DND-41 (cell line): ENCODE measurements at regions not wholly inside any gene's neighbourhood (a gene's known extent, or its start where the extent isn't known, plus 50 kb on each side); places are given as distances from the start of the nearest gene placed in this dataset.

Experiments used
- ATAC-seq: fragments of 200-7000 bp; cut with Tn5 transposase; 3 replicates; pipeline ENCODE4 v1.9.1; 2021; ENCODE audit warnings: low read depth; ENCODE audit not compliant: insufficient read depth
- DNase-seq: peaks from one replicate; pipeline ENCODE4 v3.0.0-alpha.2; 2020
- H2AFZ ChIP-seq: 2 replicates; pipeline ENCODE4 v1.6.0; 2012; ENCODE audit warnings: low read depth, low read length
- H3K27ac ChIP-seq: 2 replicates; pipeline ENCODE4 v1.5.1; 2012; ENCODE audit warnings: low read length, inconsistent platforms
- H3K27me3 ChIP-seq: fragments of 200-600 bp; sonication (generic); 2 replicates; pipeline ENCODE4 v1.6.0; 2012; ENCODE audit warnings: low read length, mild to moderate bottlenecking, inconsistent platforms; ENCODE audit not compliant: insufficient read depth, poor library complexity
- H3K36me3 ChIP-seq: 2 replicates; pipeline ENCODE4 v1.5.1; 2012; ENCODE audit warnings: low read length, inconsistent platforms; ENCODE audit not compliant: insufficient read depth
- H3K4me1 ChIP-seq: 2 replicates; pipeline ENCODE4 v1.5.1; 2012; ENCODE audit warnings: mild to moderate bottlenecking, low read length; ENCODE audit not compliant: insufficient read depth
- H3K4me2 ChIP-seq: 2 replicates; pipeline ENCODE4 v1.6.0; 2012; ENCODE audit warnings: mild to moderate bottlenecking, moderate library complexity, low read length, inconsistent platforms; ENCODE audit not compliant: insufficient read depth
- H3K4me3 ChIP-seq, 2 experiments: fragments of 200-600 bp in 1 of 2; shearing (Covaris generic) in 1 of 2; 2 replicates each; pipeline ENCODE4 v1.5.1; 2012 to 2016; ENCODE audit warnings: inconsistent platforms in 2 of 2, low read length in 2 of 2, mild to moderate bottlenecking in 2 of 2, low read depth in 1 of 2, moderate library complexity in 1 of 2
- H3K79me2 ChIP-seq: 2 replicates; pipeline ENCODE4 v1.6.0; 2012; ENCODE audit warnings: low read length, inconsistent platforms; ENCODE audit not compliant: insufficient read depth
- H3K9ac ChIP-seq: 2 replicates; pipeline ENCODE4 v1.6.0; 2012; ENCODE audit warnings: low read depth, mild to moderate bottlenecking, inconsistent platforms, low read length, moderate library complexity
- H3K9me3 ChIP-seq: 2 replicates; pipeline ENCODE4 v1.5.1; 2012; ENCODE audit warnings: low read length, moderate library complexity, mild to moderate bottlenecking, inconsistent platforms; ENCODE audit not compliant: insufficient read depth, severe bottlenecking
- H4K20me1 ChIP-seq: 2 replicates; pipeline ENCODE4 v1.6.0; 2012; ENCODE audit warnings: low read length; ENCODE audit not compliant: insufficient read depth
- CTCF ChIP-seq: IDR thresholded peaks from 2 replicates; pipeline ENCODE4 v1.5.1; 2012; ENCODE audit warnings: borderline replicate concordance, low read length, moderate library complexity, mild to moderate bottlenecking; ENCODE audit not compliant: poor library complexity, severe bottlenecking; ENCODE audit errors: extremely low read depth
- EZH2 ChIP-seq: IDR thresholded peaks from 3 replicates; pipeline ENCODE4 v1.6.1; 2012; ENCODE audit warnings: borderline replicate concordance, low read depth, mild to moderate bottlenecking, moderate library complexity, low read length, inconsistent platforms; ENCODE audit not compliant: severe bottlenecking

- Histone ChIP-seq H3K4me2 (no peak overlapping the region), H3K27me3 (no peaks in the 10 kb centered on the region), H3K79me2 (no peaks in the 10 kb centered on the region), H4K20me1 (no peaks in the 10 kb centered on the region), H3K27ac (no peak overlapping the region), H3K4me1 (no peaks in the 10 kb centered on the region), H3K9me3 (no peaks in the 10 kb centered on the region), H2AFZ (no peak overlapping the region), H3K9ac (no peak overlapping the region), H3K4me3 (no peak overlapping the region), H3K36me3 (no peaks in the 10 kb centered on the region)
- TF ChIP-seq EZH2 (no peak), CTCF (no peak)
- no peak for ATAC-seq
- no peak for DNase-seq
Measured at GRCh38 chr6:143613749-143614148, 64.0 kb upstream of the PHACTR2 start.

- H3K4me3 ChIP-seq = no peak overlapping the region
- no peak overlapping the region for H3K4me2 ChIP-seq
- no peaks in the 10 kb centered on the region for H3K9me3 ChIP-seq
- no peaks in the 10 kb centered on the region for H3K27me3 ChIP-seq
- H3K4me1 ChIP-seq = no peaks in the 10 kb centered on the region
- H3K36me3 ChIP-seq = no peaks in the 10 kb centered on the region
- no peaks in the 10 kb centered on the region for H4K20me1 ChIP-seq
- DNase-seq = no peak
- no peak overlapping the region for H3K27ac ChIP-seq
- no peak for TF ChIP-seq EZH2
- no peak for TF ChIP-seq CTCF
- no peak overlapping the region for H3K9ac ChIP-seq
- ATAC-seq = no peak
- H2AFZ ChIP-seq = no peak overlapping the region
- H3K79me2 ChIP-seq = no peaks in the 10 kb centered on the region
Measured at GRCh38 chr6:143612186-143612585, 65.6 kb upstream of the PHACTR2 start.

- TF ChIP-seq EZH2 (no peak), CTCF (no peak)
- DNase-seq (no peak), ATAC-seq (no peak)
- no peaks in the 10 kb centered on the region for H3K36me3 ChIP-seq
- H3K79me2 ChIP-seq = no peaks in the 10 kb centered on the region
- H3K9ac ChIP-seq = no peak overlapping the region
- no peaks in the 10 kb centered on the region for H3K27me3 ChIP-seq
- H3K9me3 ChIP-seq = no peaks in the 10 kb centered on the region
- no peaks in the 10 kb centered on the region for H4K20me1 ChIP-seq
- H3K4me3 ChIP-seq = no peak overlapping the region
- no peak overlapping the region for H3K4me2 ChIP-seq
- no peaks in the 10 kb centered on the region for H3K4me1 ChIP-seq
- no peak overlapping the region for H2AFZ ChIP-seq
- no peak overlapping the region for H3K27ac ChIP-seq
Measured at GRCh38 chr6:143611580-143611979, 66.2 kb upstream of the PHACTR2 start.

- Histone ChIP-seq H3K4me2 (no peak overlapping the region), H4K20me1 (no peaks in the 10 kb centered on the region), H3K27me3 (no peaks in the 10 kb centered on the region), H2AFZ (no peak overlapping the region), H3K9me3 (no peaks in the 10 kb centered on the region), H3K9ac (no peak overlapping the region), H3K4me3 (no peak overlapping the region), H3K27ac (no peak overlapping the region), H3K4me1 (no peaks in the 10 kb centered on the region), H3K79me2 (no peaks in the 10 kb centered on the region), H3K36me3 (no peaks in the 10 kb centered on the region)
- DNase-seq = no peak
- TF ChIP-seq EZH2 = no peak
- no peak for TF ChIP-seq CTCF
- no peak for ATAC-seq
Measured at GRCh38 chr6:143609972-143610371, 67.8 kb upstream of the PHACTR2 start.
